B cell (primary cell): ENCODE measurements at regions not wholly inside any gene's neighbourhood (a gene's known extent, or its start where the extent isn't known, plus 50 kb on each side); places are given as distances from the start of the nearest gene placed in this dataset.

Experiments
- EZH2 ChIP-seq: IDR thresholded peaks from 2 replicates; pipeline ENCODE4 v1.6.1; 2012; ENCODE audit warnings: borderline replicate concordance, low read depth, mild to moderate bottlenecking, moderate library complexity, low read length; ENCODE audit not compliant: insufficient read depth, poor library complexity, severe bottlenecking
- TF ChIP-seq, protein P1 (sequence below): fragments of 200-600 bp; IDR thresholded peaks from one replicate; pipeline ENCODE4 v1.8.0; 2022; ENCODE audit warnings: antibody characterized with exemption, mild to moderate bottlenecking

DNA sequence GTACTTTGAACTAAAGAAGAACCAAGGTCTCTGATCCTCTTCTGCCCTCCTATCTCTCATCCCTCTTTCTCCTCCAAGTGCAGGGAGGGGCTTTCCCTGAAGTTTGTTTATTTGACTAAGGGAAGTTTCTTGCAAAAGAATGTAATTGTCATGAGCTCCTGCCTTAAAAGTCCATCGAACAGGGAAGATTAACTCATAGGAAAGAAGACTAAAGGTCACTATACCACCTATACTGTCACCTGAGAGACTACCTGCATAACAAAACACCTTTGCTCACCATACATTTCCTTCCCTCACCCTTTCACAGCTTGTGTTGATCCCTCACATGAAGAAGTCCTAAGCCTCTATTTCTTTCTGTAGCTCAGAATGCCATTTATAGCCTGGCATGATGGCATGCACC is 59.4 kb upstream of the C4orf54 start:
- TF ChIP-seq, protein P1, sequence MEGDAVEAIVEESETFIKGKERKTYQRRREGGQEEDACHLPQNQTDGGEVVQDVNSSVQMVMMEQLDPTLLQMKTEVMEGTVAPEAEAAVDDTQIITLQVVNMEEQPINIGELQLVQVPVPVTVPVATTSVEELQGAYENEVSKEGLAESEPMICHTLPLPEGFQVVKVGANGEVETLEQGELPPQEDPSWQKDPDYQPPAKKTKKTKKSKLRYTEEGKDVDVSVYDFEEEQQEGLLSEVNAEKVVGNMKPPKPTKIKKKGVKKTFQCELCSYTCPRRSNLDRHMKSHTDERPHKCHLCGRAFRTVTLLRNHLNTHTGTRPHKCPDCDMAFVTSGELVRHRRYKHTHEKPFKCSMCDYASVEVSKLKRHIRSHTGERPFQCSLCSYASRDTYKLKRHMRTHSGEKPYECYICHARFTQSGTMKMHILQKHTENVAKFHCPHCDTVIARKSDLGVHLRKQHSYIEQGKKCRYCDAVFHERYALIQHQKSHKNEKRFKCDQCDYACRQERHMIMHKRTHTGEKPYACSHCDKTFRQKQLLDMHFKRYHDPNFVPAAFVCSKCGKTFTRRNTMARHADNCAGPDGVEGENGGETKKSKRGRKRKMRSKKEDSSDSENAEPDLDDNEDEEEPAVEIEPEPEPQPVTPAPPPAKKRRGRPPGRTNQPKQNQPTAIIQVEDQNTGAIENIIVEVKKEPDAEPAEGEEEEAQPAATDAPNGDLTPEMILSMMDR, result no peak
- TF ChIP-seq EZH2, result no peak
